ENCODE measurements at regions not wholly inside any gene's neighbourhood (a gene's known extent, or its start where the extent isn't known, plus 50 kb on each side); places are given as distances from the start of the nearest gene placed in this dataset.
"Not testable (repeated sequence)": the region's sequence is repeated elsewhere in the genome, so short reads cannot be mapped to it uniquely, and the experiment has no call there.

DNA sequence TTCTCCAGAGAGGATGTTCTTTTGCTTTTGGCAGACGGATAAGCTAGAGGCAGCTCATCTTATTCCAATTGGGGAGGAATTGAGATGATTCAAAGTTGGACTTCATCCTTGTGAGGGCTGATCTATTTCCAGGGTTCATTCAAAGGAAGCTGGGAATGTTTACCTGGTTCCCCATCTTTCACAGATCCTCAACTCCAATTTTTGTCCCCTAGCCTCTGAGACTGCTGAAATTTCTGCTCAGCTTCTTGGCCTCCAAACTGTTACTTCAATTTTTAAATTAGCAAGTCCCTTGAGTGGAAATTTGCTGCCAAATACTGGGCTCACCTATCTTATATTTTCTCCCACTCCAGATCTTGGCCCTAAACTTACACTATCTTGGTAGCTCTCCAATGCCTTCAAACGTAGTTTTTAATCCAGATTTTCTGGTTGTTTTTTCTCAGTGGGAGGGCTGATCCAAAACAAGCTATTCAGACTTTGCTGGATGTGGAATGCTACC, 93.9 kb upstream of the NEK6 start:
- peaks cover 0 to 2% (median 0%) of the 10 kb centered on the region in 3 donors for H3K9me3 ChIP-seq (ENCODE audit: control insufficient read depth in 2 of 3, insufficient read depth in 1 of 3, low read length in 3 of 3)
- FAIRE-seq (no peak), DNase-seq (no peak)

GRCh38 chr9:124164811-124165210, 92.9 kb upstream of the NEK6 start:
- Histone ChIP-seq H3K4me3 (ENCODE audit: low read length in 3 of 3) (no peak overlapping the region), H3K4me1 (ENCODE audit: control insufficient read depth in 2 of 3, insufficient read depth in 2 of 3, low read depth in 1 of 3, low read length in 3 of 3) (no peaks in the 10 kb centered on the region), H3K27ac (ENCODE audit: low read depth in 2 of 2, low read length in 2 of 2) (no peak overlapping the region), H3K27me3 (ENCODE audit: control insufficient read depth, insufficient read depth, low read length) (no peaks in the 10 kb centered on the region), H3K9ac (ENCODE audit: low read length in 3 of 3) (no peak overlapping the region), H3K36me3 (ENCODE audit: control insufficient read depth in 2 of 3, insufficient read depth in 3 of 3, low read length in 3 of 3) (no peaks in the 10 kb centered on the region), H3K9me3 (ENCODE audit: control insufficient read depth in 2 of 3, insufficient read depth in 1 of 3, low read length in 3 of 3) (peaks cover 0 to 2% (median 0%) of the 10 kb centered on the region in 3 donors)
- intact Hi-C loops (cut with DNase I) = no loop called here
- no peak for TF ChIP-seq CTCF (IDR thresholded peaks at IDR 0.05; ENCODE audit: borderline replicate concordance, extremely low read depth, insufficient read depth)
- FAIRE-seq (no peak), DNase-seq (no peak)

More for the DNA sequence above, 93.9 kb upstream of the NEK6 start:
- H3K27me3 ChIP-seq (ENCODE audit: control insufficient read depth, insufficient read depth, low read length) = no peaks in the 10 kb centered on the region
- H3K4me3 ChIP-seq (ENCODE audit: low read length in 3 of 3) = no peak overlapping the region
- intact Hi-C loops (cut with DNase I) = no loop called here
- H3K9ac ChIP-seq (ENCODE audit: low read length in 3 of 3) = no peak overlapping the region
- H3K36me3 ChIP-seq (ENCODE audit: control insufficient read depth in 2 of 3, insufficient read depth in 3 of 3, low read length in 3 of 3) = no peaks in the 10 kb centered on the region
- TF ChIP-seq CTCF (IDR thresholded peaks at IDR 0.05; ENCODE audit: borderline replicate concordance, extremely low read depth, insufficient read depth) = no peak
- H3K4me1 ChIP-seq (ENCODE audit: control insufficient read depth in 2 of 3, insufficient read depth in 2 of 3, low read depth in 1 of 3, low read length in 3 of 3) = no peaks in the 10 kb centered on the region
- no peak overlapping the region for H3K27ac ChIP-seq (ENCODE audit: low read depth in 2 of 2, low read length in 2 of 2)

- intact Hi-C loops (cut with DNase I) = no loop called here
Measured at GRCh38 chr9:124174433-124174832, 83.3 kb upstream of the NEK6 start.

GRCh38 chr9:124177522-124177921, 80.2 kb upstream of the NEK6 start:
- intact Hi-C loops (cut with DNase I); H3K9ac ChIP-seq (ENCODE audit: low read length in 3 of 3); H3K36me3 ChIP-seq (ENCODE audit: control insufficient read depth in 2 of 3, insufficient read depth in 3 of 3, low read length in 3 of 3); FAIRE-seq; H3K27me3 ChIP-seq (ENCODE audit: control insufficient read depth, insufficient read depth, low read length); H3K4me3 ChIP-seq (ENCODE audit: low read length in 3 of 3); DNase-seq; H3K27ac ChIP-seq (ENCODE audit: low read depth in 2 of 2, low read length in 2 of 2); H3K9me3 ChIP-seq (ENCODE audit: control insufficient read depth in 2 of 3, insufficient read depth in 1 of 3, low read length in 3 of 3); H3K4me1 ChIP-seq (ENCODE audit: control insufficient read depth in 2 of 3, insufficient read depth in 2 of 3, low read depth in 1 of 3, low read length in 3 of 3): not testable (repeated sequence)

More at GRCh38 chr9:124174433-124174832, 83.3 kb upstream of the NEK6 start:
- no peaks in the 10 kb centered on the region for H3K27me3 ChIP-seq (ENCODE audit: control insufficient read depth, insufficient read depth, low read length)
- no peak for FAIRE-seq
- no peaks in the 10 kb centered on the region for H3K9me3 ChIP-seq (ENCODE audit: control insufficient read depth in 2 of 3, insufficient read depth in 1 of 3, low read length in 3 of 3)
- H3K9ac ChIP-seq (ENCODE audit: low read length in 3 of 3) = no peak overlapping the region
- DNase-seq = no peak
- H3K4me3 ChIP-seq (ENCODE audit: low read length in 3 of 3) = no peak overlapping the region
- H3K27ac ChIP-seq (ENCODE audit: low read depth in 2 of 2, low read length in 2 of 2) = no peak overlapping the region
- no peak for TF ChIP-seq CTCF (IDR thresholded peaks at IDR 0.05; ENCODE audit: borderline replicate concordance, extremely low read depth, insufficient read depth)
- H3K36me3 ChIP-seq (ENCODE audit: control insufficient read depth in 2 of 3, insufficient read depth in 3 of 3, low read length in 3 of 3) = no peaks in the 10 kb centered on the region
- H3K4me1 ChIP-seq (ENCODE audit: control insufficient read depth in 2 of 3, insufficient read depth in 2 of 3, low read depth in 1 of 3, low read length in 3 of 3) = no peaks in the 10 kb centered on the region

All from kidney (tissue), 13 donors.